AG04450 (cell line): ENCODE measurements at regions not wholly inside any gene's neighbourhood (a gene's known extent, or its start where the extent isn't known, plus 50 kb on each side); places are given as distances from the start of the nearest gene placed in this dataset.
"Not testable (repeated sequence)": the region's sequence is repeated elsewhere in the genome, so short reads cannot be mapped to it uniquely, and the experiment has no call there.

Experiments
- CTCF ChIA-PET: fragments of 300-600, 350-600 bp; formaldehyde crosslinking; extraction: SDS; loops from one replicate; lab custom pipeline; 2022; ENCODE audit warnings: antibody characterized with exemption, inconsistent platforms; lab: Charles Lee
- POLR2A ChIA-PET: fragments of 350-600 bp; formaldehyde crosslinking; extraction: SDS; loops from one replicate; lab custom pipeline; 2021; ENCODE audit warnings: antibody characterized with exemption, inconsistent platforms; lab: Yijun Ruan, JAX
- DNase-seq: peaks from one replicate; pipeline ENCODE4 v3.0.0-alpha.2; 2011; ENCODE audit warnings: low read depth, low spot score
- H3K27ac ChIP-seq: one replicate; pipeline ENCODE4 v1.5.1; 2012; ENCODE audit warnings: low read depth, low read length, control low read depth
- H3K27me3 ChIP-seq: one replicate; pipeline ENCODE4 v1.6.0; 2012; ENCODE audit warnings: low read length; ENCODE audit not compliant: control insufficient read depth, insufficient read depth
- H3K4me3 ChIP-seq: 2 replicates; pipeline ENCODE4 v1.5.1; 2011; ENCODE audit warnings: mild to moderate bottlenecking, low read depth, low read length, control low read depth
- H3K9me3 ChIP-seq: 2 replicates; pipeline ENCODE4 v1.5.1; 2012; ENCODE audit warnings: low read length; ENCODE audit not compliant: control insufficient read depth, insufficient read depth

GRCh38 chr10:46739919-46740318 is 161.0 kb downstream of the SYT15 start:
- CTCF ChIA-PET, H3K27ac ChIP-seq, DNase-seq, H3K9me3 ChIP-seq, POLR2A ChIA-PET, H3K27me3 ChIP-seq, H3K4me3 ChIP-seq: not testable (repeated sequence)

- H3K9me3 ChIP-seq, DNase-seq, CTCF ChIA-PET, H3K4me3 ChIP-seq, H3K27me3 ChIP-seq, H3K27ac ChIP-seq, POLR2A ChIA-PET: not testable (repeated sequence)
Measured at GRCh38 chr10:46740368-46740767, 161.4 kb downstream of the SYT15 start.

GRCh38 chr10:46749003-46749402 is 162.2 kb upstream of the PTPN20 start:
- H3K27me3 ChIP-seq, CTCF ChIA-PET, POLR2A ChIA-PET, H3K4me3 ChIP-seq, H3K27ac ChIP-seq, H3K9me3 ChIP-seq, DNase-seq: not testable (repeated sequence)

DNA sequence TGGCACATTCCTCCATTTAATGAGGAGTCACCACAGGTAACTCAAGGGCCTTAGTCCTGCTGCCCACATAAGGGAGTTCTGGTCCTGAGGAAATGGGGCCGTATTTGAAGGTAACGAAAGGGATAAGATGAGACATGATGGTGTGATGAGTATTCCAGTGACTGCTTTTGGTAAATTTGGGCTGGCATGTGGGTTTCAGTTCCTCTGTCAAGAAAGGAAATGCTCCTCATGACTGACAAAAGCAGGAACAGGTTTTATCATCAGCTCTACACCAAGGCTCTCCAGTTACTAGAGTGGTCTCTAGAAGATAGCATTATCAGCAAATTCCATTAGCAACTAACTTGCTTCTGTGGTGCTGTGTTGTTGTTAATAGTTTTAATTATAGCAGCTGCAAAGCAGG is 161.8 kb upstream of the PTPN20 start:
- H3K27me3 ChIP-seq, POLR2A ChIA-PET, DNase-seq, CTCF ChIA-PET, H3K9me3 ChIP-seq, H3K4me3 ChIP-seq, H3K27ac ChIP-seq: not testable (repeated sequence)

GRCh38 chr10:46753763-46754162 is 157.5 kb upstream of the PTPN20 start:
- H3K27ac ChIP-seq, H3K9me3 ChIP-seq, POLR2A ChIA-PET, H3K4me3 ChIP-seq, DNase-seq, CTCF ChIA-PET, H3K27me3 ChIP-seq: not testable (repeated sequence)

DNA sequence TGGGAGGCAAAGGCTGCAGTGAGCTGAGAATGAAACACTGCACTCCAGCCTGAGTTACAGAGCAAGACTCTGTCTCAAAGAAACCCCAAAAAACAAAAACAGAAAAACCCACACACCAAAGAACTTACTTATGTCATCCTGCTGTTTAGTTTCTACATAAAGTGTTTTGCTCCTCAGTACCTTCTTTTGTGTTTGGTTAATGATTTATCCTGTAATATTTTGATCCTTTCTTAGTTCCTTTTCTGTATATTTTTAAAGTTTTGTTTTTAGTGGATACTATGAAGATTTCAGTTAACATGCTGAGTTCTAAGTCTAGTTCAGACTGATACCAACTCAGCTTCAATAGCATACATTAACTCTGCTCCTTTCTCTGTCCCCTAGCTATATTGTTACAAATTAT is 149.8 kb upstream of the PTPN20 start:
- CTCF ChIA-PET, H3K9me3 ChIP-seq, H3K27me3 ChIP-seq, POLR2A ChIA-PET, DNase-seq, H3K27ac ChIP-seq, H3K4me3 ChIP-seq: not testable (repeated sequence)

DNA sequence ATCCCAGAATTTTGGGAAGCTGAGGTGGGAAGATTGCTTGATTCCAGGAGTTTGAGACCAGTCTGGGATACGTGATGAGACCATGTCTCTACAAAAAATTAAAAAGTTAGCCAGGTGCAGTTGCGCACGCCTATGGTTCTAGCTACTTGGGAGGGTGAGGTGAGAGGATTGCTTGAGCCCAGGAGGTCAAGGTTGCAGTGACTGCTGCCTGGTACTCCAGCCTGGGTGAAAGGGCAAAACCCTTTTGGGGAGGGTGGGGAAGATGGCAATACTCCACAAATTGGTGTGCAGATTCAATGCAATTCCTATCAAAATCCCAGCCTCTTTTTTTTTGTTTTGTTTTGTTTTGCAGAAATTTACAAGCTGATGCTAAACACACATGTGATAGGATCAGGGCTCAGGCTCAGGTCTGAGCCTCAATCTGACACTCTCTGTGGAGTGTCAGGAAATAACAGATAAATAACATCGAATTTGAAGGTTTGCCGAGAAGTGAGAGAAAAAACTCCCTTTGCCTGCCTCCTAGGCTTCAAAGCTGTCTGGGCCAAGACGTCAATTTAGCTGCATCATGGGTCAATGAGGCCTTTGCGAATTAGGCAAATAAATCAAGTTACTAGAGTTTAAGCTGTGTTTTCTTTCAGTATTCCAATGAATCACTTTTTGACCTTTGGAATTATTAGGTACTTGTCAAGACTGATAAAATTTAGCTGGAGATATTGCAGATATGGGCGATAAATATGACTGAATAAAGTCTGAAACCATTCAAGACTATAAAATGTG is 142.5 kb upstream of the PTPN20 start:
- H3K27me3 ChIP-seq, CTCF ChIA-PET, H3K27ac ChIP-seq, H3K4me3 ChIP-seq, POLR2A ChIA-PET, H3K9me3 ChIP-seq, DNase-seq: not testable (repeated sequence)

- H3K27ac ChIP-seq, DNase-seq, H3K27me3 ChIP-seq, CTCF ChIA-PET, H3K9me3 ChIP-seq, POLR2A ChIA-PET, H3K4me3 ChIP-seq: not testable (repeated sequence)
Measured at GRCh38 chr10:46773178-46773896, 137.9 kb upstream of the PTPN20 start.

GRCh38 chr10:46773897-46774236 is 137.4 kb upstream of the PTPN20 start:
- H3K27me3 ChIP-seq, POLR2A ChIA-PET, H3K4me3 ChIP-seq, H3K27ac ChIP-seq, H3K9me3 ChIP-seq, DNase-seq, CTCF ChIA-PET: not testable (repeated sequence)

- H3K27ac ChIP-seq, POLR2A ChIA-PET, CTCF ChIA-PET, DNase-seq, H3K9me3 ChIP-seq, H3K4me3 ChIP-seq, H3K27me3 ChIP-seq: not testable (repeated sequence)
Measured at GRCh38 chr10:46774366-46774765, 136.9 kb upstream of the PTPN20 start.

DNA sequence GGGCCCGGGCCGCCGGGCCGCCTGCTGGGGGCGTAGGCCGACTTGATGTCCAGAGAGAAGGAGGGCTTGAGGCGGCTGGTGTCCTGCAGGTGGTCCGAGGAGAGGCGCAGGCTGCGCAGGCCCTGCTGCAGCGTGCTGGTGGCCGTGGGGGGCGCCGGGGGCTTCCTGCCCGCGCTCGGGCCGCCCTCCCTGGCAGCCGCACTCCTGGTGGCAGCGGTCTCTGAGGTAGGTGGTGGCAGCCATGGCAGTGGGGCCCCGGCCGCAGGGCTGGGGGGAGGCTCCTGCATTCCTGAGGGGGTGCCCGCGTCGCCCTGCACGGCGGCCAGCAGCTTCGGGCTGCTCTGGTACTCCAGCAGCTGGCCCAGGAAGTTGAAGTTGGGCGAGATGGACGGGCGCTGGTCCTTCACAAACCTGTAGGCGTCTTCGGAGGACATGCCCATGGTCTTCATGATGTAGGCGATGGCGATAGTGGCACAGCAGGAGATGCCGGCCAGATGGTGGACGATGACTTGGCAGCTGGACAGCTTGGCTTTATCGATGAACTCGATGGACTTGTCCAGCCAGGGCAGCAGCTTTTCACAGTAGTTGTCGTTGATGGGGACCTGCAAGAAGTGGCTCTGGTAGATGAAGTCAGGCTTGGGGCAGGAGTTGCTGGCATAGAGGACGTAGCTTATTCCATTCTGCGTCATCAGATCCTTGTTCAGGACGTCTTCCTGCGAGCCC is 136.1 kb upstream of the PTPN20 start:
- H3K27ac ChIP-seq, H3K9me3 ChIP-seq, DNase-seq, CTCF ChIA-PET, POLR2A ChIA-PET, H3K27me3 ChIP-seq, H3K4me3 ChIP-seq: not testable (repeated sequence)

- POLR2A ChIA-PET, H3K4me3 ChIP-seq, H3K27me3 ChIP-seq, DNase-seq, H3K27ac ChIP-seq, CTCF ChIA-PET, H3K9me3 ChIP-seq: not testable (repeated sequence)
Measured at GRCh38 chr10:46775668-46776059, 135.6 kb upstream of the PTPN20 start.
